HUES6 (cell line): ENCODE measurements at regions not wholly inside any gene's neighbourhood (a gene's known extent, or its start where the extent isn't known, plus 50 kb on each side); places are given as distances from the start of the nearest gene placed in this dataset.

ENCODE experiments used
- H3K27ac ChIP-seq: 2 replicates; pipeline ENCODE4 v1.7.0; 2013; ENCODE audit warnings: low read depth, mild to moderate bottlenecking, low read length, inconsistent platforms
- H3K27me3 ChIP-seq: 2 replicates; pipeline ENCODE4 v1.6.1; 2013; ENCODE audit warnings: low read length; ENCODE audit not compliant: control insufficient read depth, insufficient read depth
- H3K36me3 ChIP-seq: 2 replicates; pipeline ENCODE4 v1.6.1; 2013; ENCODE audit warnings: low read length; ENCODE audit not compliant: control insufficient read depth, insufficient read depth
- H3K4me1 ChIP-seq: 2 replicates; pipeline ENCODE4 v1.6.1; 2013; ENCODE audit warnings: low read length; ENCODE audit not compliant: control insufficient read depth, insufficient read depth
- H3K4me3 ChIP-seq: 2 replicates; pipeline ENCODE4 v1.5.1; 2013; ENCODE audit warnings: low read depth, low read length
- H3K9ac ChIP-seq: one replicate; pipeline ENCODE4 v1.6.1; 2013; ENCODE audit warnings: mild to moderate bottlenecking, low read length
- H3K9me3 ChIP-seq: 2 replicates; pipeline ENCODE4 v1.6.1; 2013; ENCODE audit warnings: low read depth, low read length; ENCODE audit not compliant: control insufficient read depth, insufficient read depth

- Histone ChIP-seq H3K9ac (no peak overlapping the region), H3K27me3 (peaks cover 29% of the 10 kb centered on the region), H3K27ac (no peak overlapping the region), H3K4me3 (peak overlapping the region; percentile 45), H3K4me1 (no peaks in the 10 kb centered on the region; the same call in 1 of the 2 replicates), H3K9me3 (0 out of 2 replicates have a peak, but pooled peaks cover 6% of the 10 kb centered on the region), H3K36me3 (no peaks in the 10 kb centered on the region)
These were observed 248.8 kb upstream of the FOXD3 start for GRCh38 chr1:63073309-63074306.

DNA sequence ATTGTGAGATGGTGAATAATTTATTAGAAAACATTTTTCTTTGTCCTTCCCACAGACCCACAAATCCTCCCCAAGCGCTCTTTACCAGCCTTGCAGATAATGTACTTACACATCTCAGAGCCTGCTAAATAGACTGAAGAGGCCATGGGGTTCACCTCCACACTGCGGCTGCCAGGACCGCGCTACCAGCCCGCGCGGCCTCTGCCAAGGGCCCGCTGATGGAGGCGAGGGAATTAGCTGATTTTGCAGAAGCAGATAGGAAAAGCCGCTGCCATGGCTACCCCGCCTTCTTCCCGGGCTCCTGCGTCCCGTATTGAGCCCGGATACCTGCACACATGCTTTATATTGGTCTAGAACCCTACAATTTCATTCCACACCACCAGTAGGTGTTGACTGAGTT, 248.0 kb upstream of the FOXD3 start:
- H3K9ac ChIP-seq, result no peak overlapping the region
- H3K9me3 ChIP-seq, result 0 out of 2 replicates have a peak, but pooled peaks cover 6% of the 10 kb centered on the region
- peak overlapping the region; percentile 45 for H3K4me3 ChIP-seq

DNA sequence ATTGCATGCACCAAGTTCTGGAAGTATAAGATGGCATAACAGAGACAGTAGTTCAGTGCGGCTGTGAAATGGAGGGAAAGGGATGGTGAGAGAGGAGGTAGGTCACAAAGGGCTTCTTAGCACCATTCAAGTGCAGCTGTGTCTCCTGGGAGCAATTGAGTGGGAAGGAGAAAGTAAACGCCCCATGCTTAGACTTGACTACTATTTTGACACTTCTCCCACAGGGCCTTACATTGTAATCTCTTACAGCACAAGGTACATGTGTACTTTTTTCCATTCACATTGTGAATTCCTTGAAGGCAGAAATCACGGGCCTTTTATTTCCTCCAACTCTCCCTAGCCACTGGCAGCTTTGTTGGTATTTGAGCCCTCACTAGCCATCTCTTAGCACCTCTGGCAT, 239.6 kb upstream of the FOXD3 start:
- no peaks in the 10 kb centered on the region for H3K27me3 ChIP-seq
- H3K9ac ChIP-seq, result no peak overlapping the region
- H3K4me3 ChIP-seq, result no peak overlapping the region
- no peaks in the 10 kb centered on the region for H3K9me3 ChIP-seq
- H3K27ac ChIP-seq, result no peak overlapping the region
- no peaks in the 10 kb centered on the region for H3K36me3 ChIP-seq
- H3K4me1 ChIP-seq, result no peaks in the 10 kb centered on the region

More for the DNA sequence above, 248.0 kb upstream of the FOXD3 start:
- H3K4me1 ChIP-seq, result no peaks in the 10 kb centered on the region; the same call in 1 of the 2 replicates
- H3K27me3 ChIP-seq, result peaks cover 29% of the 10 kb centered on the region
- H3K36me3 ChIP-seq, result no peaks in the 10 kb centered on the region
- H3K27ac ChIP-seq, result no peak overlapping the region

GRCh38 chr1:63087966-63088365, 234.4 kb upstream of the FOXD3 start:
- H3K27ac ChIP-seq, result no peak overlapping the region
- H3K9ac ChIP-seq, result no peak overlapping the region
- no peaks in the 10 kb centered on the region for H3K27me3 ChIP-seq
- H3K4me3 ChIP-seq, result no peak overlapping the region
- H3K36me3 ChIP-seq, result no peaks in the 10 kb centered on the region
- 0 out of 2 replicates have a peak, but pooled peaks cover 2% of the 10 kb centered on the region for H3K9me3 ChIP-seq
- peaks cover 4% of the 10 kb centered on the region for H3K4me1 ChIP-seq

GRCh38 chr1:63099188-63099587, 223.2 kb upstream of the FOXD3 start:
- Histone ChIP-seq H3K27ac (no peak overlapping the region), H3K4me1 (peaks cover 3% of the 10 kb centered on the region; the same call in 1 of the 2 replicates), H3K9ac (no peak overlapping the region), H3K36me3 (no peaks in the 10 kb centered on the region), H3K27me3 (no peaks in the 10 kb centered on the region; the same call in 1 of the 2 replicates), H3K9me3 (no peaks in the 10 kb centered on the region), H3K4me3 (no peak overlapping the region)

DNA sequence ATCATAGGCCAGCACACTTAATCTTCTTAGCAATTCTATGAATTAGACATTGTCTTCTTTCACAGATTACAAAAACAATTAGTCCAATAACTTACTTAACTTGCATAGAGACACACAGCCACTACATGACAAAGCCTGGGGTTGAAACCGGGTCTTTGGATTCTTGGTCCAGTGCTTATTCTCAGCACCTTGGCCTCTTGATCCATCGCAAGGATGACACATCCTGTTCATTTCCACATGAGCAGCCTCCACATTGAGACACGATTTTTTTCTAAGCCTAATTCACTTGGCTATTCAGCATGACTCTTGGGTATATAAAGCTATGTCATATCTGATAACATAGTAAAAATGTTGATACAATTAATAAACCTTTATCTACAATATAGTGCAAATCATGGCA, 221.0 kb upstream of the FOXD3 start:
- no peaks in the 10 kb centered on the region for H3K9me3 ChIP-seq
- H3K27ac ChIP-seq, result no peak overlapping the region
- H3K9ac ChIP-seq, result no peak overlapping the region
- no peaks in the 10 kb centered on the region for H3K36me3 ChIP-seq
- no peaks in the 10 kb centered on the region; the same call in 1 of the 2 replicates for H3K27me3 ChIP-seq
- H3K4me3 ChIP-seq, result no peak overlapping the region
- H3K4me1 ChIP-seq, result peaks cover 22% of the 10 kb centered on the region

DNA sequence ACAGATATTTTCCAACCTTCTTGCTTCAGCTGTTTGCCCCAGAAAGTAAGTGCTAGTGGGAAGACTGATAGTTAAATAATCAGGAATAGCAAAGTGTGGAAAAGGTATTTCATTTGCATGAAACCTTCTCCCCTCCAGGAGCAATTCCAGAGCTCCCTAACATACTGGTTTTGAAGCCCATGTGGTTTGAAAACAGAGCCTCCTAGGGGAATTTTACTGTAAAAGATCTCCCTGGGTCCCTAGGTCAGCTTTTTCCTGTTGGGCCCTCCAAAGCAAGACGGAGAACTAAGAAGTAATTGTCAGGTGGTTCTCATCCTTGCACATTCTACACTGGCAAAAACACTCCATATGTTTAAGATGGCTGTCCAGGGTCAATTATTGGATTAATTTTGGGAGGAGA, 218.7 kb upstream of the FOXD3 start:
- Histone ChIP-seq H3K4me1 (peaks cover 43% of the 10 kb centered on the region), H3K36me3 (no peaks in the 10 kb centered on the region), H3K4me3 (no peak overlapping the region), H3K27me3 (no peaks in the 10 kb centered on the region), H3K9ac (no peak overlapping the region), H3K27ac (no peak overlapping the region), H3K9me3 (no peaks in the 10 kb centered on the region)

DNA sequence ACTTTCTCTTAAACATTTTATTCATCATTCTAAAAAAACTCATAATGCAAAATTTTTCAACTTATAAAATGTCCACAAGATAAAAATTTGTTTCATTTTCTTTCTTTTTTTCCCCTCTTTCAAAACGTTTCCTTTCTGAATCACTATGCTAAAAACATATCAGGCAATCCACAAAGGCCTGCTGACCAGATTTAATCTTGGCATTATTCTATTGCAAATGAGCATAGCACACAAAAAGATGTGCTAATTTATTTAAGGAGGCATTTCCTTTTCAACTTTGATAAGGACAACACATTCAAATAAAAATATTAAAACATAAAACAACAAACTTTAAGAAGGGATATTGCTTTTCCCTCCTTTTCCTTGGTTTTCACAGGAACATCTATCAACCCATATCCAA, 215.3 kb upstream of the FOXD3 start:
- Histone ChIP-seq H3K9ac (no peak overlapping the region), H3K27me3 (no peaks in the 10 kb centered on the region), H3K9me3 (no peaks in the 10 kb centered on the region), H3K4me1 (peaks cover 53% of the 10 kb centered on the region), H3K36me3 (no peaks in the 10 kb centered on the region), H3K27ac (no peak overlapping the region), H3K4me3 (no peak overlapping the region)

GRCh38 chr1:63108206-63108605, 214.2 kb upstream of the FOXD3 start:
- no peaks in the 10 kb centered on the region for H3K9me3 ChIP-seq
- H3K36me3 ChIP-seq, result no peaks in the 10 kb centered on the region
- H3K27me3 ChIP-seq, result no peaks in the 10 kb centered on the region
- no peak overlapping the region for H3K27ac ChIP-seq
- H3K4me3 ChIP-seq, result no peak overlapping the region
- H3K9ac ChIP-seq, result no peak overlapping the region
- H3K4me1 ChIP-seq, result peaks cover 61% of the 10 kb centered on the region

GRCh38 chr1:63112155-63112900, 210.0 kb upstream of the FOXD3 start:
- no peaks in the 10 kb centered on the region for H3K36me3 ChIP-seq
- H3K27me3 ChIP-seq, result no peaks in the 10 kb centered on the region
- H3K9me3 ChIP-seq, result no peaks in the 10 kb centered on the region
- no peak overlapping the region for H3K27ac ChIP-seq
- H3K4me1 ChIP-seq, result peaks cover 46% of the 10 kb centered on the region
- no peak overlapping the region for H3K4me3 ChIP-seq
- no peak overlapping the region for H3K9ac ChIP-seq

- Histone ChIP-seq H3K4me3 (no peak overlapping the region), H3K27me3 (no peaks in the 10 kb centered on the region), H3K9ac (no peak overlapping the region), H3K9me3 (no peaks in the 10 kb centered on the region), H3K36me3 (no peaks in the 10 kb centered on the region), H3K4me1 (peaks cover 31% of the 10 kb centered on the region), H3K27ac (no peak overlapping the region)
These were observed 206.8 kb upstream of the FOXD3 start for GRCh38 chr1:63115527-63115926.
